ENCODE measurements at regions not wholly inside any gene's neighbourhood (a gene's known extent, or its start where the extent isn't known, plus 50 kb on each side); places are given as distances from the start of the nearest gene placed in this dataset.

DNA sequence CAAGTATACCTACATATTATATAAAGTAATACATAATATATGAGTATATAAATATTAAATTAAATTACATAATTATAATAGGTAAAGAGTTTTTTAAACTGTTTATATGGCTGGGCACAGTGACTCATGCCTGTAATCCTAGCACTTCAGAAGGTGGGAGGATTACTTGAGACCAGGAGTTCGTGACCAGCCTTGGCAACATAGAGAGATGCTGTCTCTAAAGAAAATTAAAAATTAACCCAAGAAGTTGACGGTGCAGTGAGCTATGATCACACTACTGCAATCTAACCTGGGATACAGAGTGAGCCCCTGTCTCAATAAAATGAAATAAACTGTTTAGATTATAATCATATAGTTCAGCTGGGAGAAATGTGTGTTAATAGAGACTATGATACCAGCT, 363.0 kb downstream of the DDX10 start:
- H3K4me3 Mint-ChIP-seq: no peak overlapping the region
- no peaks in the 10 kb centered on the region for H3K27me3 Mint-ChIP-seq (ENCODE audit: low read depth)
- TF ChIP-seq, protein P1, sequence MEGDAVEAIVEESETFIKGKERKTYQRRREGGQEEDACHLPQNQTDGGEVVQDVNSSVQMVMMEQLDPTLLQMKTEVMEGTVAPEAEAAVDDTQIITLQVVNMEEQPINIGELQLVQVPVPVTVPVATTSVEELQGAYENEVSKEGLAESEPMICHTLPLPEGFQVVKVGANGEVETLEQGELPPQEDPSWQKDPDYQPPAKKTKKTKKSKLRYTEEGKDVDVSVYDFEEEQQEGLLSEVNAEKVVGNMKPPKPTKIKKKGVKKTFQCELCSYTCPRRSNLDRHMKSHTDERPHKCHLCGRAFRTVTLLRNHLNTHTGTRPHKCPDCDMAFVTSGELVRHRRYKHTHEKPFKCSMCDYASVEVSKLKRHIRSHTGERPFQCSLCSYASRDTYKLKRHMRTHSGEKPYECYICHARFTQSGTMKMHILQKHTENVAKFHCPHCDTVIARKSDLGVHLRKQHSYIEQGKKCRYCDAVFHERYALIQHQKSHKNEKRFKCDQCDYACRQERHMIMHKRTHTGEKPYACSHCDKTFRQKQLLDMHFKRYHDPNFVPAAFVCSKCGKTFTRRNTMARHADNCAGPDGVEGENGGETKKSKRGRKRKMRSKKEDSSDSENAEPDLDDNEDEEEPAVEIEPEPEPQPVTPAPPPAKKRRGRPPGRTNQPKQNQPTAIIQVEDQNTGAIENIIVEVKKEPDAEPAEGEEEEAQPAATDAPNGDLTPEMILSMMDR (IDR thresholded peaks at IDR 0.05; ENCODE audit: unreplicated experiment in 3 of 3): no peak
- no peaks in the 10 kb centered on the region for H3K36me3 Mint-ChIP-seq (ENCODE audit: low read depth)
- H3K4me1 Mint-ChIP-seq: peaks cover 5% of the 10 kb centered on the region
- H3K9me3 Mint-ChIP-seq: peaks cover 32% of the 10 kb centered on the region
- no peak overlapping the region for H3K27ac Mint-ChIP-seq

DNA sequence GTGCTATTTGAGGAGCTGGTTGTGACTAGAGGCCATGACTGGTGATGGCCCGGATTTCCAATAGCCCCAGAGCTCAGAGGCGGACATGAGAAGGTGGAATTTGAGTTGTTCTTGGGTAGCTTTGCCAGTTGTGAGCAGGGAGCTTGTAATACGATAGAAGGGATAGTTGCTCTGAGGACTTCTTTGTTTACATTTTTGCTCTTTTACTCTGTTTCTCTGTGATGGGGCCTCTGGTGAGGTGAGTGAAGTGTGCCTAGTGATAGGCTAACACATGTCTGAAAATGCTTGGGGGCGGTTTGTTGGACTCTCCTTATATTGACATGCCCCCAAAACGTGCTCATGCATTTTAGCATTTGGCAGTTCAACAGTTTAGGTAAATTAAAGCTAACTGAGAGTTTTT, 365.1 kb downstream of the DDX10 start:
- Mint-ChIP-seq H3K36me3 (ENCODE audit: low read depth) (no peaks in the 10 kb centered on the region), H3K27me3 (ENCODE audit: low read depth) (no peaks in the 10 kb centered on the region), H3K4me1 (peaks cover 5% of the 10 kb centered on the region), H3K9me3 (peaks cover 19% of the 10 kb centered on the region), H3K4me3 (no peak overlapping the region), H3K27ac (no peak overlapping the region)
- TF ChIP-seq, protein P1 (IDR thresholded peaks at IDR 0.05; ENCODE audit: unreplicated experiment in 3 of 3): no peak

DNA sequence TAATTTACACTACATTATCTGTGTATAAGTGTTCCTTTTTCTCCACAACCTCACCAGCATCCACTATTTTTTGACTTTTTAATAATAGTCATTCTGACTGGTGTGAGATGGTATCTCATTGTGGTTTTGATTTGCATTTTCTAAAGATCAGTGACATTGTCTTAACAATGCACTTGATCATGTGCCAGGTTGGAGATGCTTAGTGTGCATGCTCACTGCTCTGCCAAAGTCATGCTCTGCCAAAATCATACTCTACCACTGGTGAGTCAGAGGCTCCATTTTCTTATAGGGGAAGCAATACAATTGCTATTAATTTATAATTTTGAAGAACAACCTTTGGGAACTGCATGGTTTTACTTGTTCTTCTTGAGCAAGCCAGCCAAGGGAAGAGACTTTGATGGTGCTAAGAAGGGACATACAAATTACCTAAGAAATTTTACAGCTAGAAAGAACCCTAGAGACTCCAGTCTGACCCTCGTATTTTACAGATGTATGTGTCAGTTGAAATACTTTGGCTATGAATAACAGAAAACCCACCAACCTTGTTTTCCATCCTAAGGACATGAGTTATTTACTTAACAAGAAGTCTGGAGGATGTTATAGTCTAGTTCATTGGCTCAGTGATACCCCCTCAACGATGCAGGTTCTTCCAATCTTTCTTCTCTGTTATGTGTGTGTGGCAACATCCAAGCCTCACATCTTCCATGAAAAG, 368.9 kb downstream of the DDX10 start:
- no peak overlapping the region for H3K4me3 Mint-ChIP-seq
- no peaks in the 10 kb centered on the region for H3K9me3 Mint-ChIP-seq
- peaks cover 4% of the 10 kb centered on the region for H3K27me3 Mint-ChIP-seq (ENCODE audit: low read depth)
- TF ChIP-seq, protein P1 (IDR thresholded peaks at IDR 0.05; ENCODE audit: unreplicated experiment in 3 of 3): no peak
- no peaks in the 10 kb centered on the region for H3K36me3 Mint-ChIP-seq (ENCODE audit: low read depth)
- peak overlapping the region in 1 of 3 experiments; percentile 38 for H3K27ac Mint-ChIP-seq
- peaks cover 5% of the 10 kb centered on the region for H3K4me1 Mint-ChIP-seq

DNA sequence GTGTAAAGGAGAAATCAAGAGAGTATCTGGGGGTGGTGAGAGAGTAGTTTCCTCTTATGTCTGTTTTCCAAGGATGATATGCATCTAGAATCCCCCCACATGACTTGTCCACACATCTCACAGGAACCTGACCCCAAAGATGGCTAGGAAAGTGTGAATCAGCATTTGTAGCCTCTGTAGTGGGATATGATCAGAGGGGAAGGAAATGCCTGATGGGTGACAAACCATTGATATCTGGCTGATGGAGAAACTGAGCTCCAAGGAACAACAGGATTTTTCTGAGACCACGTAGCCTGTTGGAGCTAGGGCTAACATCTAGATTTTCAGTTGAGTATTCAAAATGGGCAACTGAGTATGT, 369.4 kb downstream of the DDX10 start:
- Mint-ChIP-seq H3K4me1 (peaks cover 5% of the 10 kb centered on the region), H3K27ac (no peak overlapping the region), H3K9me3 (no peaks in the 10 kb centered on the region), H3K27me3 (ENCODE audit: low read depth) (peaks cover 4% of the 10 kb centered on the region), H3K36me3 (ENCODE audit: low read depth) (no peaks in the 10 kb centered on the region), H3K4me3 (no peak overlapping the region)
- TF ChIP-seq, protein P1 (IDR thresholded peaks at IDR 0.05; ENCODE audit: unreplicated experiment in 3 of 3): no peak

DNA sequence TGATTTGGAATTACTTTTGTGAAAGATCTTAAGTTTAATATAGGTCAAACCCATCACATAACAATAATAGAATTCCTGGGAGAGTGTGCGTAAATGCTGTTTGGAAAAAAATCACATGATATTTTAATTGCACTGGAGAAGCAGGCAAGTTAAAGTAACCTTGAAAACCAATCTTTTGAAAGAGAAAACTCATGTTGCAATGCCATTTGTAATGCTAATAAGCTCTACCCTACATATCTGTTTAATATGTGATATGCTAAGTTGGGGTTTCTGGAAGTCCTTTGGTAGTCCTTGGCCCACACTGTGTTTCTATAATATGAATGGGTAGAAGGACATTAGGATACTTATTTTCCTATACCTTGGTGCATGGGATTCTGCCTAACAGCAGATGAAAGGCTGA, 370.4 kb downstream of the DDX10 start:
- Mint-ChIP-seq H3K4me3 (no peak overlapping the region), H3K9me3 (no peaks in the 10 kb centered on the region), H3K4me1 (no peaks in the 10 kb centered on the region), H3K27me3 (ENCODE audit: low read depth) (peaks cover 4% of the 10 kb centered on the region), H3K27ac (no peak overlapping the region), H3K36me3 (ENCODE audit: low read depth) (no peaks in the 10 kb centered on the region)
- TF ChIP-seq, protein P1 (IDR thresholded peaks at IDR 0.05; ENCODE audit: unreplicated experiment in 3 of 3): no peak

DNA sequence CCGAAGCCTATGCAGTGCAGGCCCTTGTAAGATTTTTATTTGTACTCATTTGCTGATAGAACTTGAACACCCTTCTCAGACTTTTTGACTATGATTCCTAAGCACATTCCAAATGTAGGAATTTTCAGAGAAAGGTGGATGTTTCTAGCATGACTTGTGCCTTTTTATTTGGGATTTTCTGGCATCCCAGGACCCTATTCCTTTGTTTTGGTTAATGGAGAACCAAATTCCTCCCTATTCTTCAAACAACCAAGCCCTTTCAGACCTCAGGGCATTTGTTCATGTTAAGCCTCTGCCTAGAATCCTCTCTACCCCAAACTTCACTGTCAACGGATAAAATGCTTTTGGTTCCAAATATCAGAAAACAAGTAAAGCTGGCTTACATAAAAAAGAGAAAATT, 371.1 kb downstream of the DDX10 start:
- Mint-ChIP-seq H3K4me1 (no peaks in the 10 kb centered on the region), H3K9me3 (no peaks in the 10 kb centered on the region), H3K36me3 (ENCODE audit: low read depth) (no peaks in the 10 kb centered on the region), H3K27ac (no peak overlapping the region), H3K4me3 (no peak overlapping the region), H3K27me3 (ENCODE audit: low read depth) (peaks cover 4% of the 10 kb centered on the region)
- TF ChIP-seq, protein P1 (IDR thresholded peaks at IDR 0.05; ENCODE audit: unreplicated experiment in 3 of 3): no peak

All from nephron (organoid).